ENCODE measurements at regions not wholly inside any gene's neighbourhood (a gene's known extent, or its start where the extent isn't known, plus 50 kb on each side); places are given as distances from the start of the nearest gene placed in this dataset.
"Not testable (repeated sequence)": the region's sequence is repeated elsewhere in the genome, so short reads cannot be mapped to it uniquely, and the experiment has no call there.

GRCh38 chr5:62773460-62773859 lies 194.8 kb downstream of the LRRC70 start:
- in situ Hi-C loops (cut with MboI; ENCODE audit: low pct_unique_long_range_greater_than_20kb in 2 of 9, low sequenced_read_pairs in 9 of 9, unreplicated experiment in 9 of 9) = no loop called here
- WGBS, 10 experiments = 66 to 100% (median 94%) methylated on average over 1 to 3 of the region's 3 CpGs; no CpG with 5 or more reads in 3 of the 10 experiments
- no peak overlapping the region for H3K27ac ChIP-seq
- ATAC-seq (replicated peaks in 6 of 8) = no peak
- H3K4me3 ChIP-seq = no peak overlapping the region
- no peaks in the 10 kb centered on the region for H3K4me1 ChIP-seq (replicated peaks in 1 of 2)

GRCh38 chr5:62771341-62771740 lies 192.7 kb downstream of the LRRC70 start:
- in situ Hi-C loops (cut with MboI; ENCODE audit: low pct_unique_long_range_greater_than_20kb in 2 of 9, low sequenced_read_pairs in 9 of 9, unreplicated experiment in 9 of 9) = no loop called here
- WGBS, 10 experiments = 29 to 67% (median 48%) methylated on average over 1 of the region's 1 CpG; no CpG with 5 or more reads in 6 of the 10 experiments
- no peak overlapping the region for H3K4me3 ChIP-seq
- no peak for ATAC-seq (replicated peaks in 6 of 8)
- H3K4me1 ChIP-seq (replicated peaks in 1 of 2) = no peaks in the 10 kb centered on the region
- no peak overlapping the region for H3K27ac ChIP-seq

- 25 to 100% (median 63%) methylated on average over 1 of the region's 1 CpG; no CpG with 5 or more reads in 4 of the 10 experiments for WGBS, 10 experiments
- Histone ChIP-seq H3K27ac (no peak overlapping the region), H3K4me3 (no peak overlapping the region), H3K4me1 (replicated peaks in 1 of 2) (no peaks in the 10 kb centered on the region)
- in situ Hi-C loops (cut with MboI; ENCODE audit: low pct_unique_long_range_greater_than_20kb in 2 of 9, low sequenced_read_pairs in 9 of 9, unreplicated experiment in 9 of 9) = no loop called here
- no peak for ATAC-seq (replicated peaks in 6 of 8)
Measured at GRCh38 chr5:62767650-62768049, 189.0 kb downstream of the LRRC70 start.

- Histone ChIP-seq H3K27ac (no peak overlapping the region), H3K4me3 (no peak overlapping the region), H3K4me1 (replicated peaks in 1 of 2) (no peaks in the 10 kb centered on the region)
- 0 to 96% (median 80%) methylated on average over 1 to 2 of the region's 2 CpGs for WGBS, 10 experiments
- in situ Hi-C loops (cut with MboI; ENCODE audit: low pct_unique_long_range_greater_than_20kb in 2 of 9, low sequenced_read_pairs in 9 of 9, unreplicated experiment in 9 of 9) = no loop called here
- ATAC-seq (replicated peaks in 6 of 8) = peak in 3 of 8 experiments; percentile 49 to 66 (median 59)
Measured at GRCh38 chr5:62767077-62767476, 188.5 kb downstream of the LRRC70 start.

GRCh38 chr5:62762503-62762902 lies 183.9 kb downstream of the LRRC70 start:
- no peak for ATAC-seq (replicated peaks in 6 of 8)
- no peak overlapping the region for H3K27ac ChIP-seq
- no peak overlapping the region for H3K4me3 ChIP-seq
- in situ Hi-C loops (cut with MboI; ENCODE audit: low pct_unique_long_range_greater_than_20kb in 2 of 9, low sequenced_read_pairs in 9 of 9, unreplicated experiment in 9 of 9) = no loop called here
- WGBS, 10 experiments = 10 to 71% (median 57%) methylated on average over 1 to 2 of the region's 2 CpGs; no CpG with 5 or more reads in 3 of the 10 experiments
- no peaks in the 10 kb centered on the region for H3K4me1 ChIP-seq (replicated peaks in 1 of 2)

- ATAC-seq (replicated peaks in 6 of 8); H3K27ac ChIP-seq; H3K4me3 ChIP-seq; H3K4me1 ChIP-seq (replicated peaks in 1 of 2); in situ Hi-C loops (cut with MboI; ENCODE audit: low pct_unique_long_range_greater_than_20kb in 2 of 9, low sequenced_read_pairs in 9 of 9, unreplicated experiment in 9 of 9): not testable (repeated sequence)
- WGBS, 10 experiments = 83 to 100% (median 100%) methylated on average over 1 to 2 of the region's 4 CpGs; no CpG with 5 or more reads in 4 of the 10 experiments
Measured at GRCh38 chr5:62757686-62758085, 179.1 kb downstream of the LRRC70 start.

- H3K4me3 ChIP-seq; ATAC-seq (replicated peaks in 6 of 8); in situ Hi-C loops (cut with MboI; ENCODE audit: low pct_unique_long_range_greater_than_20kb in 2 of 9, low sequenced_read_pairs in 9 of 9, unreplicated experiment in 9 of 9); H3K4me1 ChIP-seq (replicated peaks in 1 of 2); H3K27ac ChIP-seq: not testable (repeated sequence)
- 38% methylated on average over 3 of the region's 4 CpGs; no CpG with 5 or more reads in 9 of the 10 experiments for WGBS, 10 experiments
Measured at GRCh38 chr5:62752998-62753367, 174.4 kb downstream of the LRRC70 start.

GRCh38 chr5:62752056-62752997 lies 173.7 kb downstream of the LRRC70 start:
- in situ Hi-C loops (cut with MboI; ENCODE audit: low pct_unique_long_range_greater_than_20kb in 2 of 9, low sequenced_read_pairs in 9 of 9, unreplicated experiment in 9 of 9); H3K4me3 ChIP-seq; ATAC-seq (replicated peaks in 6 of 8); H3K27ac ChIP-seq; H3K4me1 ChIP-seq (replicated peaks in 1 of 2): not testable (repeated sequence)
- 49 to 100% (median 86%) methylated on average over 1 to 7 of the region's 17 CpGs; no CpG with 5 or more reads in 1 of the 10 experiments for WGBS, 10 experiments

- H3K4me3 ChIP-seq = no peak overlapping the region
- peak in 2 of 8 experiments; percentile 71 to 82 for ATAC-seq (replicated peaks in 6 of 8)
- in situ Hi-C loops (cut with MboI; ENCODE audit: low pct_unique_long_range_greater_than_20kb in 2 of 9, low sequenced_read_pairs in 9 of 9, unreplicated experiment in 9 of 9) = no loop called here
Measured at GRCh38 chr5:62742207-62742606, 163.6 kb downstream of the LRRC70 start.

GRCh38 chr5:62741761-62742160 lies 163.1 kb downstream of the LRRC70 start:
- Histone ChIP-seq H3K4me3 (no peak overlapping the region), H3K4me1 (replicated peaks in 1 of 2) (peaks cover 0 to 11% of the 10 kb centered on the region in 2 donors), H3K27ac (no peak overlapping the region)
- in situ Hi-C loops (cut with MboI; ENCODE audit: low pct_unique_long_range_greater_than_20kb in 2 of 9, low sequenced_read_pairs in 9 of 9, unreplicated experiment in 9 of 9) = no loop called here
- ATAC-seq (replicated peaks in 6 of 8) = peak in 3 of 8 experiments; percentile 28 to 51 (median 31)
- 0 to 100% (median 58%) methylated on average over 1 to 2 of the region's 2 CpGs; no CpG with 5 or more reads in 2 of the 10 experiments for WGBS, 10 experiments

More at GRCh38 chr5:62742207-62742606, 163.6 kb downstream of the LRRC70 start:
- H3K27ac ChIP-seq = no peak overlapping the region
- WGBS, 10 experiments = 0 to 68% (median 47%) methylated on average over 1 to 2 of the region's 2 CpGs
- H3K4me1 ChIP-seq (replicated peaks in 1 of 2) = peaks cover 0 to 10% of the 10 kb centered on the region in 2 donors

GRCh38 chr5:62737766-62738165 lies 159.1 kb downstream of the LRRC70 start:
- peaks cover 0 to 16% of the 10 kb centered on the region in 2 donors for H3K4me1 ChIP-seq (replicated peaks in 1 of 2)
- ATAC-seq (replicated peaks in 6 of 8) = peak in 5 of 8 experiments; percentile 24 to 71 (median 39)
- H3K4me3 ChIP-seq = no peak overlapping the region
- in situ Hi-C loops (cut with MboI; ENCODE audit: low pct_unique_long_range_greater_than_20kb in 2 of 9, low sequenced_read_pairs in 9 of 9, unreplicated experiment in 9 of 9) = no loop called here
- no peak overlapping the region for H3K27ac ChIP-seq

GRCh38 chr5:62732677-62733121 lies 154.1 kb downstream of the LRRC70 start:
- peak in 6 of 8 experiments; percentile 40 to 77 (median 60) for ATAC-seq (replicated peaks in 6 of 8)
- Histone ChIP-seq H3K4me1 (replicated peaks in 1 of 2) (peaks cover 0 to 12% of the 10 kb centered on the region in 2 donors), H3K27ac (no peak overlapping the region), H3K4me3 (no peak overlapping the region)
- in situ Hi-C loops (cut with MboI; ENCODE audit: low pct_unique_long_range_greater_than_20kb in 2 of 9, low sequenced_read_pairs in 9 of 9, unreplicated experiment in 9 of 9) = no loop called here
- 0 to 60% (median 17%) methylated on average over 1 of the region's 1 CpG; no CpG with 5 or more reads in 4 of the 10 experiments for WGBS, 10 experiments

GRCh38 chr5:62731022-62731421 lies 152.4 kb downstream of the LRRC70 start:
- WGBS, 10 experiments = 14 to 100% (median 80%) methylated on average over 1 of the region's 3 CpGs; no CpG with 5 or more reads in 7 of the 10 experiments
- no peak overlapping the region for H3K27ac ChIP-seq

More at GRCh38 chr5:62731022-62731421, 152.4 kb downstream of the LRRC70 start:
- Histone ChIP-seq H3K4me1 (replicated peaks in 1 of 2) (peaks cover 0 to 7% of the 10 kb centered on the region in 2 donors), H3K4me3 (no peak overlapping the region)
- ATAC-seq (replicated peaks in 6 of 8) = peak in 1 of 8 experiments; percentile 18
- in situ Hi-C loops (cut with MboI; ENCODE audit: low pct_unique_long_range_greater_than_20kb in 2 of 9, low sequenced_read_pairs in 9 of 9, unreplicated experiment in 9 of 9) = no loop called here
